HG03060 (cell line): ENCODE measurements at regions not wholly inside any gene's neighbourhood (a gene's known extent, or its start where the extent isn't known, plus 50 kb on each side); places are given as distances from the start of the nearest gene placed in this dataset.

Source experiments
- ATAC-seq: cut with Tn5 transposase; IDR thresholded peaks from one replicate; pipeline ENCODE4 v1.9.1; 2021; ENCODE audit warnings: low read depth, moderate number of reproducible peaks; ENCODE audit not compliant: unreplicated experiment

GRCh38 chr14:61193476-61193875, 87.7 kb downstream of the TMEM30B start:
- ATAC-seq, result no peak

GRCh38 chr14:61192989-61193388, 88.1 kb downstream of the TMEM30B start:
- ATAC-seq, result no peak

GRCh38 chr14:61191733-61192132, 89.4 kb downstream of the TMEM30B start:
- ATAC-seq, result no peak

GRCh38 chr14:61190341-61190740, 90.8 kb downstream of the TMEM30B start:
- no peak for ATAC-seq

GRCh38 chr14:61188978-61189808, 91.9 kb downstream of the TMEM30B start:
- no peak for ATAC-seq

GRCh38 chr14:61188196-61188595, 92.9 kb downstream of the TMEM30B start:
- ATAC-seq, result no peak

- ATAC-seq, result no peak
Measured at GRCh38 chr14:61187196-61187905, 93.8 kb downstream of the TMEM30B start.

- no peak for ATAC-seq
Measured at GRCh38 chr14:61186341-61187195, 94.6 kb downstream of the TMEM30B start.

- ATAC-seq, result no peak
Measured at GRCh38 chr14:61185534-61185933, 95.6 kb downstream of the TMEM30B start.

- no peak for ATAC-seq
Measured at GRCh38 chr14:61184112-61184511, 97.0 kb downstream of the TMEM30B start.

GRCh38 chr14:61183196-61183885, 97.8 kb downstream of the TMEM30B start:
- no peak for ATAC-seq

GRCh38 chr14:61179796-61180398, 101.2 kb downstream of the TMEM30B start:
- no peak for ATAC-seq

- no peak for ATAC-seq
Measured at GRCh38 chr14:61179061-61179690, 102.0 kb downstream of the TMEM30B start.

GRCh38 chr14:61178226-61179060, 102.7 kb downstream of the TMEM30B start:
- ATAC-seq, result no peak

- no peak for ATAC-seq
Measured at GRCh38 chr14:61177279-61178225, 103.6 kb downstream of the TMEM30B start.

GRCh38 chr14:61176686-61177085, 104.5 kb downstream of the TMEM30B start:
- no peak for ATAC-seq

GRCh38 chr14:61174987-61175386, 106.2 kb downstream of the TMEM30B start:
- ATAC-seq, result no peak
